Frontal cortex (tissue), 3 donors: ENCODE measurements at regions not wholly inside any gene's neighbourhood (a gene's known extent, or its start where the extent isn't known, plus 50 kb on each side); places are given as distances from the start of the nearest gene placed in this dataset.
"Not testable (repeated sequence)": the region's sequence is repeated elsewhere in the genome, so short reads cannot be mapped to it uniquely, and the experiment has no call there.

Experiments used
- DNase-seq, 2 donors: peaks; one replicate each; pipeline ENCODE4 v3.0.0; 2012; ENCODE audit warnings: low spot score in 2 of 2
- FAIRE-seq: peaks from 2 replicates; lab custom pipeline; 2012; peaks lifted over from hg19 to GRCh38; lab: Jason Lieb, UNC
- donor health status: control.
- donor health status: control.
- donor health status: control.

DNA sequence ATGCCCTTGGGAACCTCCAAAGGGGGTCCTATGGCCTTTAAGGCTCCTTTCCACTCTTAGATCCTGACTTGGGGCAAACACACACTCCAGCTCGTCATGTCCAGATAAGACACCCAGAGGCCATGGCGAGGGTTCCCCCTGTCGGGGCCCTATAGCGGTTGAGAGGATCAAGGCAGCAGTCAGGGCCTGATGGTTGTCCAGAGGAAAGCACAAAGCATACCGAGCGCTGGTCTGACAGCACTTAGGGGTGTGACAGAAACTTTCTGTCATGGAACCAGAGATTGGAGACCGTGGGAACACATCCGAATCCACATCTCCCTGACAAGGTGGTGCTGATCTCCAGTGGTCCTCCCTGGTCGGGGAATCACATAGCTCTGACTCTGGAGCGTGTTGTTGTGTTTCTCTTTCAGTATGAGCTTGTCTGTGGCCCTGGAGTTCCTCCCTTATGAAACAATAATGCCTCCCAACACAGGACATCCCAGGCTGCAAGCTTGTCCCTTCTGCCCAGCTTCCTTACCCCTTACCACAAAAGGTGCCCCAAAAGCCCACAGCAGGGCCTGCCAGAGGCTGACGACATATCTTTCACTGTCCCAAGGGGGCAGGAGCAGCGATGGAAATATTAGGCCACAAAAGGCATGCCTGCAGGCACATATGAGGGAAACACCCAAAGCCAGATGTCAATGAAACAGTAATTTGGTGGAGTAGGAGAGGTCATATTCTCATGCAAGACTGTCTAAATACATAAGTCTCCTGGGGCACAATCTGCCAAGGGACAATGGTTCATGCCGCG lies 144.2 kb downstream of the ADRA2C start:
- not testable (repeated sequence) for FAIRE-seq, DNase-seq

DNA sequence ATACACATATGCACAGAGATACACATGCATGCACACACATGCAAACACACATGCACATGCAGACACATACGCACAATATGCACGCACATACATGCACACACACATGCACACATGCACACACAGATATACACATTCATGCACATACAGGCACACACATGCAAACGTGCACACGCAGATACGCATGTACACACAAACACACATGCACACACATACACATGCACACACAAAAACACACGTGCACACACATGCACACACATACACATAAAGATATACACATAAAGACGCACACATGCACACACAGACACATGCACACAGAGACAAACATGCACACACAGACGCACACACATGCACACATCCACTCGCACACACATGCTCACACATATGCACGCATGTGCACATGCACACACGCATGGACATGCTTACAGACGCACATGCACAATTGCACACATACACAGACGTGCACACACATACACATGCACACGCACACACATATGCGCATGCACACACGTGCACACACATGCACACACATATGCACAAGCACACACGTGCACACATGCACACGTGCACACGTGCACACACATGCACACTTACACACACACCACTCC lies 145.2 kb downstream of the ADRA2C start:
- DNase-seq (no peak), FAIRE-seq (no peak)

DNA sequence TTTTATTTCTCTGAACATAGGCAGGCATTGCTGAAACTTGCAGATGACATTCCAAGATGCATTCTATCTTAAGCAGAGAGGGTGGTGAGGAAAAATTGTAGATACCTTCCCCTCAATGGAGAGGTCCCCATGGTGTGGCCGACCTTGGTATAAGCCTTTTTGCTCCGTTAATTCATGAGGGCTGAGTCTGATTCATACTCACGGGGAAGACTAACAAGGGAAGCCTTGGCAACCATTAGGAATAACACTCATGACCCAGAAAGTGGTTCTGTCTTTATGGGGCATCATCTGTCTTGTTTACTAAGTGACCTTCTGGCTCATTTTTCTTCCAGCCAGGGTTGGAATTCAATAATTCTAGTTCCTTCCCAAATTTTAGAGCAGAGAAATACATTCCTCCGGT lies 148.3 kb downstream of the ADRA2C start:
- DNase-seq, FAIRE-seq: not testable (repeated sequence)

DNA sequence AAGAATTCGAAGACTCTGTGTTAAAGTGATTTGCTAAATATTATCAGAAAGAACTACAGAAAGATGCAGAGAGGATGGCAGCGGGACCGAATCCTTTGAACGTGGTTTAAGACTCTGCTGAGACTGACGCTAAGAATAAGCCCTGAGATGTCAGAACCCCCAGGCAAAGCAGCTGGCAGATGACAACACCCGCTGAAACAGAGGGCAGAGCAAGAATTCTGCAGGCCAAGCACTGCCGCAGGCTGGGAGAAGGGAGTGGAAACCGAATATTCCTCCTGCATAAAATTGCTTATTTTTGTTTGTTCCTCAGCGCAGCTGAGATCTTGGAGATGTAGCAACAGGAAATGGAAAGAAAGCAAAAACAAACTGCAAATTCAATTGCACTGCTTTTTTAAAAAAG lies 153.3 kb downstream of the ADRA2C start:
- not testable (repeated sequence) for DNase-seq, FAIRE-seq

DNA sequence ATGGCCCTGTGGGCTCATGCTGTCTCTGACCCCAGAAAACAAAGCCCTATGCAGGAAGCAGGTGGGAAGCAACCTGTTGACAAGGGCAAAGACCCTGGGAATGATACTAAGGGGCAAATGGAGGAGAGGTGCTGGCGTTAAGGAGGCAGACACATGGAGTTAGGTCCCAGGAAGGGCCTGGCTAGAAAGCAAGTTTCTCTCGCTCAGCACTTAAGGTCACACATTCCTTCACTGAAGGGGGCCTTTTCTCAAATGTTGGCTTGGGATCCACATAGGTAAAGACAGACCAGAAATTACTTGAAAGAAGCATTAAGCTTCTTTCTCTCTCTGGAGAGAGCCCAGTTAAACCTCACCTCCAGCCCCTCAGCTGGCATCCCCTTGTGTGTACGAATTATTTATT lies 155.7 kb downstream of the ADRA2C start:
- DNase-seq, FAIRE-seq: not testable (repeated sequence)

DNA sequence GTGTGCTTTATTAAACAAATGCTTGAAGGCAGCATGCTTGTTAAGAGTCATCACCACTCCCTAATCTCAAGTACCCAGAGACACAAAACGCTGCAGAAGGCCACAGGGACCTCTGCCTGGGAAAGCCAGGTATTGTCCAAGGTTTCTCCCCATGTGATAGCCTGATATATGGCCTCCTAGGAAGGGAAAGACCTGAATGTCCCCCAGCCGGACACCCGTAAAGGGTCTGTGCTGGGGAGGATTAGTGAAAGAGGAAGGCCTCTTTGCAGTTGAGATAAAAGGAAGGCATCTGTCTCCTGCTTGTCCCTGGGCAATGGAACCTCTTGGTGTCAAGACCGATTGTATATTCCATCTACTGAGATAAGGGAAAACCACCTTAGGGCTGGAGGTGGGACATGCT lies 159.7 kb downstream of the ADRA2C start:
- not testable (repeated sequence) for DNase-seq, FAIRE-seq

DNA sequence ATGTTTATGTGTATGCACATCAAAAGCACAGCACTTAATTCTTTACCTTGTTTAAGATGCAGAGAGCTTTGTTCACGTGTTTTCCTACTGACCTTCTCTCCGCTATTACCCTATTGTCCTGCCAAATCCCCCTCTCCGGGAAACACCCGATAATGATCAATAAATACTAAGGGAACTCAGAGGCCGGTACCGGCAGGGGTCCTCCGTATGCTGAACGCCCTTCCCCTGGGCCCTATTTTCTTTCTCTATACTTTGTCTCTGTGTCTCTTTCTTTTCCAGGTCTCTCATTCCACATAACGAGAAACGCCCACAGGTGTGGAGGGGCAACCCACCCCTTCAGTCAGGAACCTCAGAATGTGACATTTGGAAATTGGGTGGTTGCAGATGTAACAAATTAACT lies 160.1 kb downstream of the ADRA2C start:
- DNase-seq, FAIRE-seq: not testable (repeated sequence)

DNA sequence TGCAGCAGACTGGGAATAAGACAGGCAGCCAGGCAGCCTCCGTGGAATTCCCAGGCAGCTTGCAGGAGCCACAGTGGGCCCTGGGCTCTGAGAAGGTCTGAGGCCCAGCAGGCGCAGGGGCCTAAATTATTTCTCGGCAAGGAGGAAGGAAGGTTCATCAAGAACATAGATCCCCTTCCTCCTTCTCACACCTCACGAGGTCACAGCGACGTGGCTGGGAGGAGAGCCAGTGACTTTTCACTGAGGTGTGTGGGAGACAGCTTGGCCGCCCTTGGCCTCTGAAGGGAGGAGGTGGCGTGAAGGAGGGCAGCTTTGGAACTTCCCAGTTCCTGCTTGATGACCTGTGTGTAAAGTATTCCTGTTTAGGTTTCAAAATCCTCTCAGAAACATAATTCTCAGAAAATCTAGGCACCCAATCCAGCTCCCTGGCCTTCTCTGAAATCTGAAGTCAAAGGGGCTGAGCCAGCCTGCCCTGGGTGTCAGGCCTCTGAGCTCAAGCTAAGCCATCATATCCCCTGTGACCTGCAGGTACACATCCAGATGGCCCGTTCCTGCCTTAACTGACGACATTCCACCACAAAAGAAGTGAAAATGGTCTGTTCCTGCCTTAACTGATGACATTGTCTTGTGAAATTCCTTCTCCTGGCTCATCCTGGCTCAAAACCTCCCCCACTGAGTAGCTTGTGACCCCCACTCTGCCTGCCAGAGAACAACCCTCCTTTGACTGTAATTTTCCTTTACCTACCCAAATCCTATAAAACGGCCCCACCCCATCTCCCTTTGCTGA lies 161.0 kb downstream of the ADRA2C start:
- not testable (repeated sequence) for FAIRE-seq, DNase-seq

DNA sequence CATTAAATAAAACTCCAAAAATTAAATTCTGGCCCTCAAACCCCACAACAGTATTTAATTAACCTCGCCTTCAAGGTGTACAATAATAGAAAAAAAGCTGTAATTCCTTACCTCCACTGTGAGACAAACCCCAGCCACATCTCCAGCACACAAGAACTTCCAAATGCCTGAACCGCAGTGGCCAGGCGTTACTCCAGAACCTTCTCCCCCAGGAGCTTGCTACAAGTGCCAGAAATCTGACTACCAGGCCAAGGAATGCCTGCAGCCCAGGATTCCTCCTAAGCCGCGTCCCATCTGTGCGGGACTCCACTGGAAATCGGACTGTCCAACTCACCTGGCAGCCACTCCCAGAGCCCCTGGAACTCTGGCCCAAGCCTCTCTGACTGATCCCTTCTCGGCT lies 163.2 kb downstream of the ADRA2C start:
- FAIRE-seq, DNase-seq: not testable (repeated sequence)

DNA sequence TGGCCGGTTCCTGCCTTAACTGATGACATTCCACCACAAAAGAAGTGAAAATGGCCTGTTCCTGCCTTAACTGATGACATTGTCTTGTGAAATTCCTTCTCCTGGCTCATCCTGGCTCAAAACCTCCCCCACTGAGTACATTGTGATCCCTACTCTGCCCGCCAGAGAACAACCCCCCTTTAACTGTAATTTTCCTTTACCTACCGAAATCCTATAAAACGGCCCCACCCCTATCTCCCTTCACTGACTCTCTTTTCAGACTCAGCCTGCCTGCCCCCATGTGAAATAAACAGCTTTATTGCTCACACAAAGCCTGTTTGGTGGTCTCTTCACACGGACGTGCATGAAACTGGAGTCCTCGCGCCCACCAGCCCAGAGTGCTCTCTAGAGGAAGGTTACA lies 166.5 kb downstream of the ADRA2C start:
- FAIRE-seq, DNase-seq: not testable (repeated sequence)

DNA sequence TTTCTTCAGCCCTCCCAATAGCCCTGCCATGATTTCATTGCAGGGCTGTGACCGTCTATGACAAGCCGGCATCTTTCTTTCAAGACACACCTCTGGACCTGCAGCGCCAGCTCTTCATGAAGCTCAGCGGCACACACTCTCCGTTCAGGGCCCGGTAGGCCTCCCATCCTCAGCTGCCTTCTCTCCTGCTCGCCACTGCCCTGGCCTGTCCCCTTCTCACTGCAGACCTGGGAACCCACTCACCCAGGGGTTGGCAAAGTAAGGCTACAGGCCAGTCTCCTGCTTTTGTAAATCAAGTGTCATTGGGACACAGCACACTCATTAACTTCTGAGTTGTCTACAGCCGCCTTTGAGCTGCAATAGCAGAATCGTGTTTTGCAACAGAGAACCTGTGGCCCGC lies 169.2 kb downstream of the ADRA2C start:
- DNase-seq, FAIRE-seq: not testable (repeated sequence)

DNA sequence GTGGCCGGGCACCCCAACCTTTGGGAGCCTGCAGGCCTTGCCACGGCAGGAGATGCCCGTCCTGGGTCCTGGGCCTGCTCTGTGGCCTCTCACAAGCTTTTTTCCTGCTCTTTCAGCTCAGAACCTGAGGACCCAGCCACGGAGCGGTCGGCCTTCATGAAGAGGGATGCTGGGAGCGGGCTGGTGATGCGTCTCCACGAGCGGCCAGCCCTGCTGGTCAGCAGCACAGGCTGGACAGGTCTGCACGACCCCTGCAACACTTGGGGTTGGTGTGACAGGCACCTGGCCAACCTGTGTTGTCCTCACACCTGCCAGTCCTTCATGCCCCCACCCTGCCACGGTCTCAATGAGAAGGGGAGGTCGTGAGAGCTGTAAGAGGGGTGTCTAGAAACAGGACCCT lies 170.0 kb downstream of the ADRA2C start:
- DNase-seq = no peak
- no peak for FAIRE-seq

DNA sequence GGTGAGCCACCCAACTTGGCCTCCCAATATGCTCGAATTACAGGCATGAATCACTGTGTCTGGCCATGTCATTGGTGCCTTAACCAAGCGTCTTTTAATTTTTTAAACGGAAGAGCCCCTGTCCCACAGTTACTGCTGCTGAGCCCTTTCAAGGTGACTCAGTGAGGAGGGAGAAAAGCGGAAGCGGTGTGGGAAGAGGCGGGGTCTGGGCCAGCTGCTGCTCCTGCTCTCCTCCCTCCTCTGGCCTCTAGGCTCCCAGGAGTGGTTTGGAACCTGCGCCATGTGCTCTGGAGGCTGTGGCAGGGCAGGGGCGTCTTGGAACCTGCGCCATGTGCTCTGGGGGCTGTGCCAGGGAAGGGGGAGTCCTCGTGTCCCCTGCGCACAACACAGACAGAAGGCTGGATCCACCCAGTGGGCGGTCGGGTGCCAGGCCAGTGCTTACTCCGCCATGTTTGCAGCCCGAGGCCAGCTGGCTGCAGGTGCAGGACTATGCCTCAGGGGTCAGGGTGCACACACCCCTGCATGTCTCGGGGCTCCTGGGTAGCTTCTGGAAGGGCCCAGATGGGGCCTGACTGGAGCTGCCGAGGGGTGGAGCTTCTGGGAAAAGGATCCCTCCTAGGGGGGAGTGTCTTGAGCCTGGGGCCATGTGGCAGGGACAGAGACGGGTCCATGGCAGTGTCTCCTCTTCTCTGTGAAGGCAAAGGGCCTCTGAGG lies 171.8 kb downstream of the ADRA2C start:
- not testable (repeated sequence) for FAIRE-seq, DNase-seq

DNA sequence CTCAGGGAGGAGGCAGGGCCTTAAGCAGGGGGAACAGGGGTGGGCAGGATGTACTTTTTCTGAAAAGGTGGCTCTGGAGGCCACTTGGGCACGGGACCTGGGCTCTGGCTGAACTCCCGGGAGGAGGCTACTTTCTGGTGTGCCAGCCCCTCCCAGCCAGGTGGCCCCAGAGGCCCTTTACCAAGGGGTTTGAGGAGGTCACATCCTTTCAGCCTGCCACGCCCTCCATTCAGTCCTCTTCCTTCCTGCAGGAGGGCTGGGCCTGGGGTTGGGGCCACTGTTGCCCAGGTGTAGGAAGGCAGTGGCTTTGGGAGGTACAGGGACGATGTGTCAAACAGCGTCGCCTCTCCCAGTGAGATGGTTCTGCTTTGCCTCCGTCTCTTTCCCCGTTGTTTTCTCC lies 172.5 kb downstream of the ADRA2C start:
- not testable (repeated sequence) for DNase-seq, FAIRE-seq

DNA sequence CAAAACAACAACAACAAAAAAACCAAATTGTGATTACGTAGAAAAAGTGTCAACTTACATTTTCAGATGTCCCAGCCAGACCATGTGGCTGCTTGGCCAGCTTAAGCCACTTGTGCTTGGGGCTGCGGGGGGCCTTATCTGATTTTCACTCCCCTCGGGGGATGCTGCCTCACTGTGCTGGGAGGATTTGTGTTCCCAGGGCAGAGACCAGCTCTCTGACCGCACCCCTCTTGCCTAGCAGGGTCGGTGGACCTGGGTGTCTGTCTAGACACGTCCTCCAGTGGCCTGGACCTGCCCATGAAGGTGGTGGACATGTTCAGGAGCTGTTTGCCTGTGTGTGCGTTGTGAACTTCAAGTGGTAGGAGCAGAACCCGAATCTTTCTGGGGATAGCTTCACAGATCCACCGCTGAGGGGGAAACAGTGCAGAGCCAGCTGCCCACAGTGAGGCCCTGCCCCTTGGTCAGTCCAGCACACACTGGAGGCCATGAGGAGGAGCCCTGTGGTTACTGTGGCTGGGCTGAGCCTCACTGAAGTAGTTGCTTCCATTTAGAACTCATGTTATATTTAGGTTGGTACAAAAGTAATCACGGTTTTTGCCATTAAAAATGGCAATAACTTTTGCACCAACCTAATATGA lies 173.9 kb downstream of the ADRA2C start:
- FAIRE-seq, DNase-seq: not testable (repeated sequence)

DNA sequence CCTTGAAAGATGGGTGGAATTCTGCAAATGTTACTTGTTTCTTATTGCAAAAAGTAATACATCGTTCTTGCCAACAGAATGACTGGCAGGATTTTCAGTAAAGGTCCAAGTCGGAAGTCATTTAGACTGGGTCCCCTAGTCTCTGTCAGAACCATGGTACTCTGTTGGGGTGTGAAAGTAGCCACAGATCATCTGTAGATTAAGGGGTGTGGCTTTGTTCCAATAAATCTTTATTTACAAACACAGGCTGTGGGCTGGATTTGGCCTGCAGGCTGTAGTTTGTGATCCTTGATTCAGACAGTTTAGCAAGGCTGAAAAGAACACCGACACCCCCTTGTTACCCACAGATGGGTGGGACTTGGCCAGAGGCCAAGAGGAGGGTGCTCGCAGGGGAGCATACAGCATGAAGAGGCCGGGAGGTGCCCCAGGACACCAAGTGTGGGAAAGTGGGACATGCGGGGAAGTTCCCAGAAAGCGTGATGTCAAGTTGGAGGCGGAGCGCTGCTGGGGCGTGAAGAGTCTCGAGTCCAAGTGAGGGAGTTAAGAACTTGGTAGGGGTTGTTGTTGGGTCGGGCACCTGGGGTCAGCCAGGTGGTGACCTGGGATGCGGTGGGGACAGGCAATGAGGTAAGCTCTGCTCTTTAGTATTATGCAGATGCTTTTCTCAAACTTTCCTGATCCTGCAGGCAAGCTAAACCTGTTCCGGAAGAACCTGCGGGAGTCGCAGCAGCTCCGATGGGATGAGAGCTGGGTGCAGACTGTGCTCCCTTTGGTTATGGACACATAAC lies 175.7 kb downstream of the ADRA2C start:
- FAIRE-seq, DNase-seq: not testable (repeated sequence)

DNA sequence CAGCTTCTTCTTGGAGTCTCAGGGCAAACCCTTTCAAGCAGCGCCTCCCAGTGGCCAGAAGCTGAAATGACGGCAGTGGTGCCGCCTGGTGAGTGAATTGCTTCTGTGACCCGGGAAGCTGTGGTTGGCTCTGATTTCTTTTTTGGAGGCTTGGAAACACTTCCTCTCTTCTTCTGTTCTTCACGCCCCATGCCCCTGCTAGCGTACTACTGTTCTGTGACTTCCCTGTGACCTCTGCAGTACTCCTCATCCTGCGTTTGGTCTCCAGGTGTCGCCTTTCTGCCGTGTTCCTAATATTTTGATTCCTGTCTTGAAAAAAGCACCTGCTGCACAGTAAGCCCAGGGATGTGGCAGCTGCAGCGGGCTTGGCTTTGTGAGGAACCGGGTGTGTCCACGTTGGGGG lies 176.4 kb downstream of the ADRA2C start:
- not testable (repeated sequence) for FAIRE-seq
- DNase-seq = peak; percentile 5 to 49

DNA sequence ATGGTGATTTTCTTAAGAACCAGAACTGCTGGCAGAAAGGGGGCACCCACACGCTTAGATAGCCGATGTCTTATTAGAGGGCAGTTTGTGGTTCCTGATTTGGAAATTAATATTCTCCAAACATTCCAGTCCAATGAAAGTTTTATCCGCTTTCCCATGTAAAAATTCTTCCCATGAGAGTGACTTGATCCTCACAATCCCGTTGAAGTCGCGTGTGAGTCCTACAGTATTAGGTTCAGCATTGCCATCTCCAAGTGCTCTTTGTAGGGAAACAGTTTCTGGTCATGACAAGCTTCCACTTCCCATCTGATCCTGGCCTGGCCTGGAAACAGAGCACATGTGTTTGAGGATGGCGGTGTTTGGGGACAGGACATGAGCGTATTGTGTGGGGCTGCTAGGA lies 176.9 kb downstream of the ADRA2C start:
- not testable (repeated sequence) for FAIRE-seq, DNase-seq
